A549 (cell line): ENCODE measurements at regions not wholly inside any gene's neighbourhood (a gene's known extent, or its start where the extent isn't known, plus 50 kb on each side); places are given as distances from the start of the nearest gene placed in this dataset.

Experiments
- ATAC-seq, 2 experiments: fragments of 200-7000 bp in 1 of 2; fragments of >200 bp in 1 of 2; cut with Nextera tagmentation in 1 of 2; cut with Tn5 transposase in 1 of 2; 3 replicates each; pipeline versions ENCODE4 v1.8.0 to v1.9.1; 2018 to 2020; ENCODE audit warnings: mild to moderate bottlenecking in 1 of 2, moderate library complexity in 1 of 2
- CTCF ChIA-PET: fragments of 300-600 bp; sonication (Branson Sonifier 250); formaldehyde crosslinking; extraction: SDS; loops from one replicate; lab custom pipeline; 2021; ENCODE audit warnings: antibody characterized with exemption, inconsistent platforms; lab: Yijun Ruan, JAX
- POLR2A ChIA-PET: fragments of 350-600 bp; formaldehyde crosslinking; extraction: SDS; loops from one replicate; lab custom pipeline; 2021; ENCODE audit warnings: antibody characterized with exemption, inconsistent platforms; lab: Yijun Ruan, JAX
- DNase-seq, 2 experiments: peaks; one replicate each; pipeline versions ENCODE4 v3.0.0 to v3.0.0-alpha.2; 2011 to 2016; ENCODE audit warnings: low read depth in 1 of 2, low spot score in 1 of 2
- FAIRE-seq: peaks from 2 replicates; lab custom pipeline; 2011; peaks lifted over from hg19 to GRCh38; lab: Jason Lieb, UNC
- H3K27ac ChIP-seq, 2 experiments: fragments of >200 bp; sonication (Bioruptor Twin); formaldehyde crosslinking; 3 replicates each; pipeline ENCODE4 v1.5.1; 2016 to 2017
- H3K4me1 ChIP-seq: fragments of >200 bp; sonication (Bioruptor Twin); formaldehyde crosslinking; 3 replicates; pipeline ENCODE4 v1.6.1; 2016
- H3K4me2 ChIP-seq: fragments of >200 bp; sonication (Bioruptor Twin); formaldehyde crosslinking; 3 replicates; pipeline ENCODE4 v1.6.1; 2016
- H3K4me3 ChIP-seq: fragments of >200 bp; sonication (Bioruptor Twin); formaldehyde crosslinking; 3 replicates; pipeline ENCODE4 v1.5.1; 2016
- H3K9me3 ChIP-seq: fragments of >200 bp; sonication (Bioruptor Twin); formaldehyde crosslinking; 3 replicates; pipeline ENCODE4 v1.6.1; 2016
- BCL3 ChIP-seq: fragments of >200 bp; sonication (Bioruptor Twin); formaldehyde crosslinking; IDR thresholded peaks from 3 replicates; pipeline ENCODE4 v1.6.1; 2016
- CEBPB ChIP-seq, 2 experiments: fragments of >200 bp in 1 of 2; sonication (Bioruptor Twin) in 1 of 2; formaldehyde crosslinking in 1 of 2; IDR thresholded peaks; 2 replicates each; pipeline ENCODE4 v1.6.1; 2012 to 2016
- CHD4 ChIP-seq: fragments of 200-600 bp; sonication (generic); IDR thresholded peaks from 2 replicates; pipeline ENCODE4 v1.6.1; 2016; ENCODE audit warnings: antibody characterized with exemption, mild to moderate bottlenecking, borderline replicate concordance
- CTCF ChIP-seq: fragments of >200 bp; sonication (Bioruptor Twin); formaldehyde crosslinking; IDR thresholded peaks from 3 replicates; pipeline ENCODE4 v1.5.1; 2016
- EHMT2 ChIP-seq: fragments of 200-600 bp; sonication (generic); IDR thresholded peaks from 2 replicates; pipeline ENCODE4 v1.6.1; 2016; ENCODE audit warnings: antibody characterized with exemption, low read depth, mild to moderate bottlenecking, moderate library complexity
- FOSB ChIP-seq: fragments of 250-450 bp; sonication (Bioruptor Pico); IDR thresholded peaks from 2 replicates; pipeline ENCODE4 v1.5.0; 2020; ENCODE audit warnings: mild to moderate bottlenecking, moderate library complexity
- HEYL ChIP-seq: fragments of 250-450 bp; sonication (Bioruptor Pico); IDR thresholded peaks from 2 replicates; pipeline ENCODE4 v1.8.0; 2021; ENCODE audit warnings: mild to moderate bottlenecking, moderate library complexity
- HOXA7 ChIP-seq: fragments of 250-450 bp; sonication (Bioruptor Pico); IDR thresholded peaks from 2 replicates; pipeline ENCODE4 v1.5.0; 2020; ENCODE audit warnings: mild to moderate bottlenecking, moderate library complexity
- HOXB5 ChIP-seq: fragments of 250-450 bp; sonication (Bioruptor Pico); IDR thresholded peaks from 2 replicates; pipeline ENCODE4 v1.5.0; 2020; ENCODE audit warnings: mild to moderate bottlenecking, moderate library complexity
- JUNB ChIP-seq: fragments of >200 bp; sonication (Bioruptor Twin); formaldehyde crosslinking; IDR thresholded peaks from 2 replicates; pipeline ENCODE4 v1.6.1; 2016
- KDM1A ChIP-seq: fragments of 200-600 bp; sonication (generic); IDR thresholded peaks from 2 replicates; pipeline ENCODE4 v1.6.1; 2016; ENCODE audit warnings: low read depth, mild to moderate bottlenecking
- KDM5A ChIP-seq: fragments of 200-600 bp; sonication (generic); IDR thresholded peaks from 2 replicates; pipeline ENCODE4 v1.6.1; 2016; ENCODE audit warnings: antibody characterized with exemption, mild to moderate bottlenecking
- MAX ChIP-seq: IDR thresholded peaks from 2 replicates; pipeline ENCODE4 v1.6.1; 2012
- MAZ ChIP-seq: fragments of 150-350 bp; IDR thresholded peaks from 2 replicates; pipeline ENCODE4 v1.6.1; 2014; ENCODE audit warnings: antibody characterized with exemption, low read depth, low read length, borderline replicate concordance
- MYC ChIP-seq: IDR thresholded peaks from 2 replicates; pipeline ENCODE4 v1.6.1; 2012; ENCODE audit warnings: mild to moderate bottlenecking, inconsistent platforms, low read length, improper control_type of control experiment, borderline replicate concordance
- NFE2L2 ChIP-seq: fragments of 150-350 bp; conservative IDR thresholded peaks from 2 replicates; pipeline ENCODE4 v1.6.1; 2014; ENCODE audit warnings: low read length
- NPAS2 ChIP-seq: fragments of 250-450 bp; sonication (Bioruptor Pico); IDR thresholded peaks from 2 replicates; pipeline ENCODE4 v1.8.0; 2022; ENCODE audit warnings: mild to moderate bottlenecking, moderate library complexity, borderline replicate concordance
- POLR2A ChIP-seq: IDR thresholded peaks from 2 replicates; pipeline ENCODE4 v1.6.1; 2012; ENCODE audit warnings: mild to moderate bottlenecking, low read length
- POLR2AphosphoS2 ChIP-seq: conservative IDR thresholded peaks from 2 replicates; pipeline ENCODE4 v1.6.1; 2012; ENCODE audit warnings: low read length, improper control_type of control experiment, inconsistent platforms
- RCOR1 ChIP-seq: fragments of 150-350 bp; IDR thresholded peaks from 2 replicates; pipeline ENCODE4 v1.6.1; 2014; ENCODE audit warnings: antibody characterized with exemption, low read length, low read depth
- REST ChIP-seq: fragments of 200-600 bp; sonication (generic); IDR thresholded peaks from 2 replicates; pipeline ENCODE4 v1.6.1; 2016; ENCODE audit warnings: antibody characterized with exemption, mild to moderate bottlenecking, moderate library complexity
- SREBF2 ChIP-seq: fragments of 450-650 bp; IDR thresholded peaks from 2 replicates; pipeline ENCODE4 v1.6.1; 2014; ENCODE audit warnings: mild to moderate bottlenecking, moderate library complexity
- USF2 ChIP-seq: fragments of 450-650 bp; IDR thresholded peaks from 2 replicates; pipeline ENCODE4 v1.6.1; 2014; ENCODE audit warnings: antibody characterized with exemption
- ZSCAN20 ChIP-seq: fragments of 250-450 bp; sonication (Bioruptor Pico); IDR thresholded peaks from 2 replicates; pipeline ENCODE4 v1.8.0; 2022; ENCODE audit warnings: mild to moderate bottlenecking, moderate library complexity
- WGBS: methylation state at CpG from one replicate; pipeline ENCODE4 v1.1.6; 2017; ENCODE audit errors: missing lambda C conversion rate; 5-methylcytosine and 5-hydroxymethylcytosine counted together

GRCh38 chr14:58912287-58912686, 274.5 kb downstream of the DACT1 start:
- CTCF ChIA-PET = interaction anchor here (0.6 to 1.4 kb wide), 2 partner anchors 273 to 298 kb away, joined by 3 read pairs; no protein-coding TSS in a partner anchor
- H3K4me2 ChIP-seq = no peak overlapping the region
- H3K27ac ChIP-seq = no peak overlapping the region
- no peaks in the 10 kb centered on the region for H3K9me3 ChIP-seq
- TF ChIP-seq KDM5A (no peak), ZSCAN20 (CRISPR knock-in tag) (no peak), SREBF2 (no peak), NPAS2 (CRISPR knock-in tag) (no peak), HEYL (CRISPR knock-in tag) (no peak), MAX (no peak), POLR2A (no peak), BCL3 (no peak), RCOR1 (no peak), JUNB (no peak), KDM1A (no peak), MYC (no peak), HOXA7 (CRISPR knock-in tag) (no peak), CHD4 (no peak)
- POLR2A ChIA-PET = no interaction called here
- FAIRE-seq (no peak), DNase-seq (no peak), ATAC-seq (no peak)
- WGBS = 59% methylated on average over 6 of the region's 6 CpGs
- no peak overlapping the region for H3K4me3 ChIP-seq
- no peaks in the 10 kb centered on the region for H3K4me1 ChIP-seq

GRCh38 chr14:58912799-58913432, 275.2 kb downstream of the DACT1 start:
- H3K4me3 ChIP-seq = no peak overlapping the region
- no peaks in the 10 kb centered on the region for H3K9me3 ChIP-seq
- no peak overlapping the region for H3K27ac ChIP-seq
- no peaks in the 10 kb centered on the region; the same call in 2 of the 3 replicates for H3K4me1 ChIP-seq
- ChIA-PET POLR2A (no interaction called here), CTCF (interaction anchor here (0.6 to 1.4 kb wide), 3 partner anchors 12 to 299 kb away, joined by 3 read pairs; no protein-coding TSS in a partner anchor)
- H3K4me2 ChIP-seq = no peak overlapping the region
- no peak for TF ChIP-seq JUNB
- no peak for TF ChIP-seq REST
- ATAC-seq (no peak), FAIRE-seq (no peak), DNase-seq (peak in 1 of 2 experiments; percentile 10)
- 57% methylated on average over 3 of the region's 3 CpGs for WGBS

- CTCF ChIA-PET = interaction anchor here (0.9 kb wide), 1 partner anchor 9 kb away, joined by 3 read pairs; no protein-coding TSS in a partner anchor
- no peak overlapping the region for H3K4me2 ChIP-seq
- H3K4me3 ChIP-seq = no peak overlapping the region
- FAIRE-seq = no peak
- no peaks in the 10 kb centered on the region; the same call in 2 of the 3 replicates for H3K4me1 ChIP-seq
- no peak overlapping the region for H3K27ac ChIP-seq
- no peak for DNase-seq
- POLR2A ChIA-PET = no interaction called here
- ATAC-seq = no peak
- H3K9me3 ChIP-seq = no peaks in the 10 kb centered on the region
- WGBS = 67% methylated on average over 10 of the region's 10 CpGs
- no peak for TF ChIP-seq HEYL (CRISPR knock-in tag)
- no peak for TF ChIP-seq MAZ
- no peak for TF ChIP-seq CTCF
- no peak for TF ChIP-seq RCOR1
- no peak for TF ChIP-seq NFE2L2
- TF ChIP-seq NPAS2 (CRISPR knock-in tag) = no peak
- no peak for TF ChIP-seq POLR2AphosphoS2
- TF ChIP-seq KDM5A = no peak
- no peak for TF ChIP-seq FOSB (CRISPR knock-in tag)
- TF ChIP-seq USF2 = no peak
- TF ChIP-seq HOXB5 (CRISPR knock-in tag) = no peak
- no peak for TF ChIP-seq EHMT2
- no peak for TF ChIP-seq CEBPB (IDR thresholded peaks at IDR 0.05)
- TF ChIP-seq POLR2A = no peak
These were observed 274.1 kb upstream of the DAAM1 start for GRCh38 chr14:58914279-58914855.
